ENCODE measurements at regions not wholly inside any gene's neighbourhood (a gene's known extent, or its start where the extent isn't known, plus 50 kb on each side); places are given as distances from the start of the nearest gene placed in this dataset.

GRCh38 chr11:92782806-92783205, 186.6 kb upstream of the MTNR1B start:
- Histone ChIP-seq H3K4me1 (no peaks in the 10 kb centered on the region), H3K9me3 (replicated peaks) (no peaks in the 10 kb centered on the region), H3K27me3 (ENCODE audit: low read depth) (peaks cover 26% of the 10 kb centered on the region), H3K27ac (replicated peaks) (no peak overlapping the region), H3K4me3 (no peak overlapping the region), H3K36me3 (no peaks in the 10 kb centered on the region)
- no peak for TF ChIP-seq CTCF (IDR thresholded peaks at IDR 0.05; ENCODE audit: borderline replicate concordance)
- intact Hi-C loops (cut with micrococcal nuclease): no loop called here
- DNase-seq: no peak

DNA sequence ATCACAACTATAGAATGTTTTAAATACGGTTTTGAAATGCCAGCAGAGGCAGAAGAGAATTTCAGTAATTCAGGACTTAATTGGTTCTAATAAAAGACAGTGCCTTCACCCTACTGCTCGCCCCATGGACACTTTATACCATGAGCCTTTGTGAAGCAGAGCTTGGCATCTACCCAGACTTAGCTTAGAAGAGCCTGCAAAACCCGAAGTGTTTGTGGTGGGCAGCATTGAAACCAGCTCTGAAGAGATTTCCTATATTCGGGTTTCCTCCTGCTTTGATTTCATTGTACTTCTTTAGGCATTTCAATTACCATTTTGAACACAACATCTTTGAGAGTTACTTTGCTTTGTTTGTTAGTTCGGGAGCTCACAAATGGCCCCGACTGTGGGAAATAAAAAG, 185.1 kb upstream of the MTNR1B start:
- H3K27me3 ChIP-seq (ENCODE audit: low read depth): peaks cover 15% of the 10 kb centered on the region
- H3K4me1 ChIP-seq: no peaks in the 10 kb centered on the region
- H3K9me3 ChIP-seq (replicated peaks): no peaks in the 10 kb centered on the region
- no peak for DNase-seq
- intact Hi-C loops (cut with micrococcal nuclease): no loop called here
- H3K4me3 ChIP-seq: no peak overlapping the region
- H3K36me3 ChIP-seq: no peaks in the 10 kb centered on the region
- no peak overlapping the region for H3K27ac ChIP-seq (replicated peaks)
- no peak for TF ChIP-seq CTCF (IDR thresholded peaks at IDR 0.05; ENCODE audit: borderline replicate concordance)

GRCh38 chr11:92787638-92788037, 181.8 kb upstream of the MTNR1B start:
- Histone ChIP-seq H3K27ac (replicated peaks) (no peak overlapping the region), H3K4me1 (no peaks in the 10 kb centered on the region), H3K9me3 (replicated peaks) (no peaks in the 10 kb centered on the region), H3K27me3 (ENCODE audit: low read depth) (peaks cover 4% of the 10 kb centered on the region), H3K36me3 (no peaks in the 10 kb centered on the region), H3K4me3 (no peak overlapping the region)
- no peak for DNase-seq
- intact Hi-C loops (cut with micrococcal nuclease): no loop called here
- no peak for TF ChIP-seq CTCF (IDR thresholded peaks at IDR 0.05; ENCODE audit: borderline replicate concordance)

DNA sequence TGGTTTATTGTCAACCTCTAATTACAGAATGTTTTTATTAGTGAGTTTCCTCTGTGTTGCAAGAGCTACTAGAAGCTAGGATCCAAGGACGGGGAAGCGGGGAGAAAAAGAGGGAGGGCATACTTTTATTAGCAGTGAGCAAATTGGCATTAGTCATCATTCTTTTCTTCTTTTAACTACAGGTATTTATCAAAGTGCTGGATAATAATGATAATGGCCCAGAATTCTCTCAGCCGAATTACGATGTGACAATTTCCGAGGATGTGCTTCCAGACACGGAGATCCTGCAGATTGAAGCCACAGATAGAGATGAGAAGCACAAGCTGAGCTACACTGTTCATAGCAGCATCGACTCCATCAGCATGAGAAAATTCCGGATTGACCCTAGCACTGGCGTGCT, 179.7 kb upstream of the MTNR1B start:
- no peak overlapping the region for H3K4me3 ChIP-seq
- H3K4me1 ChIP-seq: no peaks in the 10 kb centered on the region
- intact Hi-C loops (cut with micrococcal nuclease): no loop called here

GRCh38 chr11:92790366-92790765, 179.1 kb upstream of the MTNR1B start:
- H3K27me3 ChIP-seq (ENCODE audit: low read depth): peaks cover under 1% of the 10 kb centered on the region
- no peaks in the 10 kb centered on the region for H3K36me3 ChIP-seq
- no peak for TF ChIP-seq CTCF (IDR thresholded peaks at IDR 0.05; ENCODE audit: borderline replicate concordance)
- no peak overlapping the region for H3K27ac ChIP-seq (replicated peaks)
- H3K4me1 ChIP-seq: no peaks in the 10 kb centered on the region
- H3K9me3 ChIP-seq (replicated peaks): no peaks in the 10 kb centered on the region
- intact Hi-C loops (cut with micrococcal nuclease): no loop called here
- DNase-seq: no peak
- H3K4me3 ChIP-seq: no peak overlapping the region

More for the DNA sequence above, 179.7 kb upstream of the MTNR1B start:
- H3K9me3 ChIP-seq (replicated peaks): no peaks in the 10 kb centered on the region
- H3K27me3 ChIP-seq (ENCODE audit: low read depth): peaks cover 4% of the 10 kb centered on the region
- TF ChIP-seq CTCF (IDR thresholded peaks at IDR 0.05; ENCODE audit: borderline replicate concordance): no peak
- DNase-seq: no peak
- H3K27ac ChIP-seq (replicated peaks): no peak overlapping the region
- H3K36me3 ChIP-seq: no peaks in the 10 kb centered on the region

Measured in left ventricle myocardium inferior (tissue), 1 donor.